Keratinocyte (primary cell): ENCODE measurements at regions not wholly inside any gene's neighbourhood (a gene's known extent, or its start where the extent isn't known, plus 50 kb on each side); places are given as distances from the start of the nearest gene placed in this dataset.
"Not testable (repeated sequence)": the region's sequence is repeated elsewhere in the genome, so short reads cannot be mapped to it uniquely, and the experiment has no call there.

Experiments used
- DNase-seq: peaks from one replicate; pipeline ENCODE4 v3.0.0-alpha.2; 2011; ENCODE audit warnings: low read depth, missing footprints, low spot score
- FAIRE-seq: peaks from 2 replicates; lab custom pipeline; 2011; peaks lifted over from hg19 to GRCh38; lab: Jason Lieb, UNC
- H2AFZ ChIP-seq: 2 replicates; pipeline ENCODE4 v1.6.0; 2012; ENCODE audit warnings: low read length, control low read depth, inconsistent platforms; ENCODE audit not compliant: control insufficient read depth
- H3K27ac ChIP-seq: 2 replicates; pipeline ENCODE4 v1.5.1; 2011; ENCODE audit warnings: low read length; ENCODE audit not compliant: control insufficient read depth, insufficient read depth
- H3K27me3 ChIP-seq: 3 replicates; pipeline ENCODE4 v1.6.0; 2011; ENCODE audit warnings: low read length; ENCODE audit not compliant: control insufficient read depth, insufficient read depth; ENCODE audit errors: extremely low read depth
- H3K36me3 ChIP-seq, 2 experiments: 2 replicates in 1 of 2; 3 replicates in 1 of 2; pipeline ENCODE4 v1.5.1; 2011; ENCODE audit warnings: low read length in 2 of 2, mild to moderate bottlenecking in 1 of 2; ENCODE audit not compliant: control insufficient read depth in 2 of 2, insufficient read depth in 2 of 2; ENCODE audit errors: extremely low read depth in 1 of 2
- H3K4me1 ChIP-seq: 3 replicates; pipeline ENCODE4 v1.5.1; 2011; ENCODE audit warnings: low read length; ENCODE audit not compliant: control insufficient read depth, insufficient read depth; ENCODE audit errors: extremely low read depth
- H3K4me2 ChIP-seq: 3 replicates; pipeline ENCODE4 v1.6.0; 2011; ENCODE audit warnings: low read depth, low read length; ENCODE audit not compliant: control insufficient read depth, insufficient read depth; ENCODE audit errors: extremely low read depth
- H3K4me3 ChIP-seq, 3 experiments: fragments of 200-600 bp in 1 of 3; sonication (generic) in 1 of 3; 2 replicates in 2 of 3; 3 replicates in 1 of 3; pipeline ENCODE4 v1.5.1; 2011 to 2016; ENCODE audit warnings: low read length in 3 of 3, mild to moderate bottlenecking in 3 of 3, control low read depth in 2 of 3, inconsistent platforms in 1 of 3, low read depth in 1 of 3, mixed read lengths in 1 of 3, mixed run types in 1 of 3, moderate library complexity in 1 of 3; ENCODE audit not compliant: control insufficient read depth in 2 of 3, insufficient read depth in 2 of 3; ENCODE audit errors: extremely low read depth in 1 of 3
- H3K79me2 ChIP-seq: 2 replicates; pipeline ENCODE4 v1.6.0; 2012; ENCODE audit warnings: low read length; ENCODE audit not compliant: control insufficient read depth, insufficient read depth
- H3K9ac ChIP-seq: 3 replicates; pipeline ENCODE4 v1.6.0; 2011; ENCODE audit warnings: low read length; ENCODE audit not compliant: control insufficient read depth, insufficient read depth; ENCODE audit errors: extremely low read depth
- H3K9me1 ChIP-seq: 3 replicates; pipeline ENCODE4 v1.6.0; 2011; ENCODE audit warnings: low read length; ENCODE audit not compliant: control insufficient read depth, insufficient read depth; ENCODE audit errors: extremely low read depth
- H3K9me3 ChIP-seq: 2 replicates; pipeline ENCODE4 v1.5.1; 2012; ENCODE audit warnings: low read depth, low read length; ENCODE audit not compliant: control insufficient read depth
- H4K20me1 ChIP-seq: 3 replicates; pipeline ENCODE4 v1.6.0; 2011; ENCODE audit warnings: low read length; ENCODE audit not compliant: control insufficient read depth, insufficient read depth; ENCODE audit errors: extremely low read depth
- EZH2 ChIP-seq: IDR thresholded peaks from one replicate; pipeline ENCODE4 v1.6.1; 2012; ENCODE audit warnings: inconsistent platforms, mild to moderate bottlenecking, low read length, moderate library complexity
- dilution Hi-C: fragments of 300-500 bp; cut with MboI; formaldehyde crosslinking; loops from one replicate; pipeline ENCODE4 v1.7.0; 2020; ENCODE audit warnings: low sequenced_read_pairs; ENCODE audit not compliant: extremely low pct_ligation_motif_present
- TF ChIP-seq, protein P1 (sequence below), 3 experiments: IDR thresholded peaks in 1 of 3; conservative IDR thresholded peaks in 1 of 3; optimal IDR thresholded peaks in 1 of 3; 2 replicates in 2 of 3; 3 replicates in 1 of 3; pipeline versions ENCODE3 to v1.5.1; 2011; ENCODE audit warnings: low read length in 3 of 3, mild to moderate bottlenecking in 3 of 3, moderate library complexity in 2 of 3, control low read depth in 1 of 3, inconsistent platforms in 1 of 3; ENCODE audit not compliant: insufficient read depth in 2 of 3; ENCODE audit errors: extremely low read depth in 1 of 3

DNA sequence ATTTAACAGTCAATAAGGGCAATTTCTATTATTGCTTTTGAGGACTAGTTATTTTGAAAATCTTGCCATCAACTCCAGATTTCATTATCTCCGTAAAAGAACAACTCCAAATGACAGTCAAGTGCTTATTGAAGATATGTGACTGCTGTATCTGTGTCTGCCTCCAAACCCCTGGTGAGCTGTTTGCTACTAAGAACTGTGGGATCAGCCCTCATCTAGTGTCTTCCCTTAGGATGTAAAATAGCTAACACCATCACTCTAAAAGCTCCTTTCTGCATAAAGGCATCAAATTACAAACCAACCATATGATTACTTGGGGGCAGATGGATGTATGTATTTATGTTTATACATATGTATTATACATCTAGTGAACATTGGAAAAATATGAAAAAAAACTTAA, 70.8 kb upstream of the SLC13A1 start:
- DNase-seq (no peak), FAIRE-seq (no peak)
- dilution Hi-C loops: no loop called here
- Histone ChIP-seq H3K9me1 (no peaks in the 10 kb centered on the region), H3K27me3 (no peaks in the 10 kb centered on the region), H3K4me2 (no peak overlapping the region), H2AFZ (no peak overlapping the region), H3K9me3 (no peaks in the 10 kb centered on the region), H3K27ac (no peak overlapping the region), H3K9ac (no peak overlapping the region), H3K36me3 (no peaks in the 10 kb centered on the region), H3K4me1 (no peaks in the 10 kb centered on the region), H3K79me2 (no peaks in the 10 kb centered on the region), H3K4me3 (no peak overlapping the region), H4K20me1 (no peaks in the 10 kb centered on the region)
- TF ChIP-seq, protein P1, sequence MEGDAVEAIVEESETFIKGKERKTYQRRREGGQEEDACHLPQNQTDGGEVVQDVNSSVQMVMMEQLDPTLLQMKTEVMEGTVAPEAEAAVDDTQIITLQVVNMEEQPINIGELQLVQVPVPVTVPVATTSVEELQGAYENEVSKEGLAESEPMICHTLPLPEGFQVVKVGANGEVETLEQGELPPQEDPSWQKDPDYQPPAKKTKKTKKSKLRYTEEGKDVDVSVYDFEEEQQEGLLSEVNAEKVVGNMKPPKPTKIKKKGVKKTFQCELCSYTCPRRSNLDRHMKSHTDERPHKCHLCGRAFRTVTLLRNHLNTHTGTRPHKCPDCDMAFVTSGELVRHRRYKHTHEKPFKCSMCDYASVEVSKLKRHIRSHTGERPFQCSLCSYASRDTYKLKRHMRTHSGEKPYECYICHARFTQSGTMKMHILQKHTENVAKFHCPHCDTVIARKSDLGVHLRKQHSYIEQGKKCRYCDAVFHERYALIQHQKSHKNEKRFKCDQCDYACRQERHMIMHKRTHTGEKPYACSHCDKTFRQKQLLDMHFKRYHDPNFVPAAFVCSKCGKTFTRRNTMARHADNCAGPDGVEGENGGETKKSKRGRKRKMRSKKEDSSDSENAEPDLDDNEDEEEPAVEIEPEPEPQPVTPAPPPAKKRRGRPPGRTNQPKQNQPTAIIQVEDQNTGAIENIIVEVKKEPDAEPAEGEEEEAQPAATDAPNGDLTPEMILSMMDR (optimal IDR thresholded peaks at IDR 0.05 in 1 of 3, IDR thresholded peaks at IDR 0.05 in 1 of 3, conservative IDR thresholded peaks at IDR 0.05 in 1 of 3; ENCODE audit: extremely low read depth in 1 of 3, insufficient read depth in 2 of 3, low read length in 3 of 3): no peak
- no peak for TF ChIP-seq EZH2

DNA sequence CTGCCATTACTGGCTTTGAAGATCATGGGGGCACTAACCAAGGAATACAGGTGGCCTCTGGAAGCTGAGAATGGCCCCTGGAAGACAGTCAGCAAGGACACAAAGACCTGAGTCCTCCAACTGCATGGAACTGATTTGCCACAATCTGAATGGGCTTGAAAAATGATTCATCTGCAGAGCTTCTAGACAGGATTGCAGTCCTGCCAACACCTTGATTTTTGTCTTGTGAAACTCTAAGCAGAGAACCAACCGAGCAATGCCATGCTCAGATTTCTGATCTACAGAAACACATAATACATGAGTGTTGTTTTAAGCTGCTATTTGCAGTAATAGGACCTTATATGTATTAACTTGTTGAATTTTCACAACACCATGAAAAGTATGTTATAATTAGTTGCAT, 66.1 kb upstream of the SLC13A1 start:
- no peak for TF ChIP-seq EZH2
- TF ChIP-seq, protein P1 (optimal IDR thresholded peaks at IDR 0.05 in 1 of 3, IDR thresholded peaks at IDR 0.05 in 1 of 3, conservative IDR thresholded peaks at IDR 0.05 in 1 of 3; ENCODE audit: extremely low read depth in 1 of 3, insufficient read depth in 2 of 3, low read length in 3 of 3): no peak
- no peak overlapping the region for H2AFZ ChIP-seq
- H4K20me1 ChIP-seq: no peaks in the 10 kb centered on the region
- H3K27me3 ChIP-seq: no peaks in the 10 kb centered on the region
- H3K9ac ChIP-seq: no peak overlapping the region
- no peak for DNase-seq
- dilution Hi-C loops: no loop called here
- H3K36me3 ChIP-seq: no peaks in the 10 kb centered on the region
- no peaks in the 10 kb centered on the region for H3K79me2 ChIP-seq
- no peak overlapping the region for H3K4me2 ChIP-seq
- H3K9me1 ChIP-seq: no peaks in the 10 kb centered on the region
- no peaks in the 10 kb centered on the region for H3K4me1 ChIP-seq
- no peak overlapping the region for H3K27ac ChIP-seq
- no peak overlapping the region for H3K4me3 ChIP-seq
- H3K9me3 ChIP-seq: no peaks in the 10 kb centered on the region
- FAIRE-seq: no peak

DNA sequence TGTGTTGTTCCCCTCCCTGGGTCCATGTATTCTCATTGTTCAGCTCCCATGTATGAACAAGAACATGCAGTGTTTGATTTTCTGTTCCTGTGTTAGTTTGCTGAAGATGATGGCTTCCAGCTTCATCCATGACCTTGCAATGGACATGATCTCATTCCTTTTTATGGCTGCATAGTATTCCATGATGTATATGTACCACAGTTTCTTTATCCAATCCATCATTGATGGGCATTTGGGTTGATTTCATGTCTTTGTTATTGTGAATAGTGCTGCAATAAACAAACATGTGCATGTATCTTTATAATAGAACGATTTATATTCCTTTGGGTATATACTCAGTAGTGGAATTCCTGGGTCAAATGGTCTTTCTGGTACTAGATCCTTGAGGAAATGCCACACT, 65.1 kb upstream of the SLC13A1 start:
- H3K27me3 ChIP-seq, H3K36me3 ChIP-seq, dilution Hi-C loops, H3K4me2 ChIP-seq, H3K9me1 ChIP-seq, H3K9me3 ChIP-seq, DNase-seq, H3K79me2 ChIP-seq, H3K9ac ChIP-seq, H3K4me3 ChIP-seq, FAIRE-seq, H2AFZ ChIP-seq, H4K20me1 ChIP-seq, H3K27ac ChIP-seq, H3K4me1 ChIP-seq: not testable (repeated sequence)
